ENCODE measurements at regions not wholly inside any gene's neighbourhood (a gene's known extent, or its start where the extent isn't known, plus 50 kb on each side); places are given as distances from the start of the nearest gene placed in this dataset.

GRCh38 chr2:163984986-163985385 is 249.2 kb upstream of the FIGN start:
- TF ChIP-seq CTCF (IDR thresholded peaks at IDR 0.05) (no peak), POLR2AphosphoS5 (IDR thresholded peaks at IDR 0.05) (no peak), POLR2A (IDR thresholded peaks at IDR 0.05) (no peak)
